Coronary artery (tissue), 2 donors: ENCODE measurements at regions not wholly inside any gene's neighbourhood (a gene's known extent, or its start where the extent isn't known, plus 50 kb on each side); places are given as distances from the start of the nearest gene placed in this dataset.
"Not testable (repeated sequence)": the region's sequence is repeated elsewhere in the genome, so short reads cannot be mapped to it uniquely, and the experiment has no call there.

Experiments used
- DNase-seq: peaks from one replicate; pipeline ENCODE4 v3.0.0-alpha.2; 2017; ENCODE audit warnings: low spot score
- H3K27ac ChIP-seq, 2 donors: fragments of 200-600 bp; sonication (generic); one replicate each; pipeline ENCODE4 v1.5.1; 2016 to 2019
- H3K4me3 ChIP-seq: fragments of 200-600 bp; sonication (generic); 2 replicates; pipeline ENCODE4 v1.5.1; 2016; ENCODE audit warnings: mild to moderate bottlenecking, moderate library complexity
- TF ChIP-seq, protein P1 (sequence below): fragments of 200-600 bp; sonication (generic); IDR thresholded peaks from one replicate; pipeline ENCODE4 v1.5.1; 2019; ENCODE audit warnings: antibody characterized with exemption

DNA sequence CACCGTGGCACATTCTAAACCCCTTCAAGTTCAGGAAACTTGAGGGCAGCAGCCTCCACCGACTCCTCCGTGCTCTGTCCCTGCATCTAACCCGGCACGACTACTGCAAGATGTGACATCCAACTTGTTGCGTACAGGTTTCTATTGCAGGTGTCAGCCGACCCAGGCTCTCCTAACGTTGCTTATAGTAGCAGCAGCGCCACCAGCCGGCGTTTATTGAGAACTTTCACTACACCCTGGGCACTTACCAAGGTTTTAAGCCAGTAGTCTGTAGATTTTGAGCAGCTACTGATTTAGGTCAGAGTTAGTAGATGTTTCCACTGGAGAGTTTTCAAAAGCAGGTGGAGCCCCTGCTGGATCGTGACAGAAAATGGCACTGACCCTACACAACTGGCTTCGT lies 123.8 kb upstream of the PRKX start:
- DNase-seq, H3K27ac ChIP-seq, H3K4me3 ChIP-seq: not testable (repeated sequence)

DNA sequence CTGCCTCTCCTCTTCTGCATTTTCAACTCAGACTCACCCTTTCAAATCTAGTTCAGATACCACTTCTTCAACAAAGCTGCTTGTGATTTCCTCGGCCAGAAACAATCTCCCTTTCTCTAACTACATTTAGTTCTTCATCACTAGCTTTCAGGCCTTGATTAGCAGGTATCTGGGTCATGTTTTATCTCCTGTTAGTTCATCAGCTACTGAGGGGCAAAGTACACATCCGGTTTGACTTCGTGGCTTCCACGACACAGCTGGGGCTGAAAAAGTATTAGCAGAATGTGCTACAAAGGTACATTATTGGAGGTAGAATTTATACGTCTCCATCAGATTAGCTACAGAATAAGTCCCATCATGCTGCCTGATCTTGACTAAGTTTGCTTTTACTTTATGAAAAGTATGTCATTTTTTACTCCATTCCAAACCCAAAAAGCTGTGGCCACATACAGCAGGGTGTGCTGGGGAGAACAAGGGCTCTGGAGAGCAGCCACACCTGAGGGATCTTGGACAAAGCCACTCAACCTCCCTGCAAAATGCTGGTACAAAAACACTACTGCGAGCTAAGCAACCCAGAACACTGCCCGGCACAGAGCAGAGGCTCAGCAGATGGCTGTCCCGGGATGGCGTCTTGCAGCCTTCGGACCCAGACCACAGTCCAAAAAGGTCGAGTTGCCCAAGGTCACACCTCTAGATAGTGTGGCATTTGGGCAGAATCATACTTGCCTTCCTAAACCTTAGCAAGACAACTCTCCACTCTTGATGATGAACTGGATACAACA lies 120.5 kb upstream of the PRKX start:
- H3K27ac ChIP-seq, DNase-seq, H3K4me3 ChIP-seq: not testable (repeated sequence)

DNA sequence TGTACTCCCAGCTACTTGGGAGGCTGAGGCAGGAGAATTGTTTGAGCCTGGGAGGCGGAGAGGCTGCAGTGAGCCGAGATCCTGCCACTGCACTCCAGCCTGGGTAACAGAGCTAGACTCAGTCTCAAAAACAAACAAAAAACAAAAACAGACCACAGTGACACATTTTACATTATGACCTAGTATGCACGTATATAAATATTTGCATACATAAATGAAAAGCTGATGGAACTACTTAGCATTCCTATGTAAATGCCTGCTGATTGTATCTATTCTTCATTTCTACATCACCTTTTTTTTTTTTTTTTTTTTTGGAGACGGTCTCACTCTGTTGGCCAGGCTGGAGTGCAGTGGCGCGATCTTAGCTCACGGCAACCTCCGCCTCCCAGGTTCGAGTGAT lies 116.6 kb upstream of the PRKX start:
- not testable (repeated sequence) for H3K27ac ChIP-seq, DNase-seq, H3K4me3 ChIP-seq

GRCh38 chrX:3829041-3829531 lies 115.6 kb upstream of the PRKX start:
- not testable (repeated sequence) for H3K27ac ChIP-seq, DNase-seq, H3K4me3 ChIP-seq

DNA sequence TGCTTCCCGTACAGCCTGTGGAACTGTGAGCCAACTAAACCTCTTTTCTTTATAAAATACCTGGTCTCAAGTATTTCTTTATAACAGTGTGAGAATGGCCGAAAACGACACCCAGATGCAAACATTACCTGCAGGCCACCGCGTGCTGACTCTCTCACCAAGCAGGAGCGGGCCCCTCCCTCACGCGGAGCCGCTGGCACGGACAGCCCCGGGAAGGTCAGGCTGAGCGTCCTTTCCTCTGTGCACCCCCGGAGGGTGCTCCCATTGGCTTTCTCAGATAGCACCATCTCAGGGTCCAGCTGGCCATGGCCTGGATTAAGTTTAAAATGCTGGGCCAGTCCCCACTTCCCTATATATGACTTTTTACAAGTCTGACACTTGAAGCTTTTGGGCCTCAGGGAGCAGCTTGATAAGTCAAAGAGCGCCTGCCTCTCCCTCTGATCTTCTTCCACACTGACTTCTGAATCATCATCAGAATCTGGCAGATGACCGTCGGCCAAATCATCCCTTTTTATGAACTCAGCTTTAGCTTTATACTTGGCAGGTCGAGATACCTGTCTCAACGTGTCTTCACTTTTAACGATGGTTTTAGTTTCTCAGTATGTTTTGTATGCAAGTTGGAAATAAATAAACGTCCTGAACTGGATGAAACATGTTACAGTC lies 115.1 kb upstream of the PRKX start:
- not testable (repeated sequence) for H3K27ac ChIP-seq, DNase-seq, H3K4me3 ChIP-seq

DNA sequence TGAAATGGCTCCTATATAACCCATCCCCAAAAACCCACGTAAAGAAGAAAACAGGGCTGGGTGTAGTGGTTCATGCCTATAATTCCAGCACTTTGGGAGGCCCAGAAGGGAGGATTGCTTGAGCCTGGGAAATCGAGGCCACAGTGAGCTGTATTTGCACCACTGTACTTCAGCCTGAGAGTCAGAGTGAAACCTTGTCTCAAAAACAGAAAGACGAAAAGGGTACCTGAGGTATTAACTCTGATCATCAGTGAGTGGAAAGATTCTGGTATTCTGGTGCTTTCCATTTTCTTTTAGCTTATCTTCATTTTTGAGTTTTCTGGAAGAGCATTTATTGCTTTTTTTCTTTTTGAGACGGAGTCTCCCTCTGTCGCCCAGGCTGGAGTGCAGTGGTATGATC lies 110.6 kb upstream of the PRKX start:
- not testable (repeated sequence) for H3K27ac ChIP-seq, DNase-seq, H3K4me3 ChIP-seq

GRCh38 chrX:3820167-3820566 lies 106.7 kb upstream of the PRKX start:
- H3K4me3 ChIP-seq, result no peak overlapping the region
- TF ChIP-seq, protein P1, sequence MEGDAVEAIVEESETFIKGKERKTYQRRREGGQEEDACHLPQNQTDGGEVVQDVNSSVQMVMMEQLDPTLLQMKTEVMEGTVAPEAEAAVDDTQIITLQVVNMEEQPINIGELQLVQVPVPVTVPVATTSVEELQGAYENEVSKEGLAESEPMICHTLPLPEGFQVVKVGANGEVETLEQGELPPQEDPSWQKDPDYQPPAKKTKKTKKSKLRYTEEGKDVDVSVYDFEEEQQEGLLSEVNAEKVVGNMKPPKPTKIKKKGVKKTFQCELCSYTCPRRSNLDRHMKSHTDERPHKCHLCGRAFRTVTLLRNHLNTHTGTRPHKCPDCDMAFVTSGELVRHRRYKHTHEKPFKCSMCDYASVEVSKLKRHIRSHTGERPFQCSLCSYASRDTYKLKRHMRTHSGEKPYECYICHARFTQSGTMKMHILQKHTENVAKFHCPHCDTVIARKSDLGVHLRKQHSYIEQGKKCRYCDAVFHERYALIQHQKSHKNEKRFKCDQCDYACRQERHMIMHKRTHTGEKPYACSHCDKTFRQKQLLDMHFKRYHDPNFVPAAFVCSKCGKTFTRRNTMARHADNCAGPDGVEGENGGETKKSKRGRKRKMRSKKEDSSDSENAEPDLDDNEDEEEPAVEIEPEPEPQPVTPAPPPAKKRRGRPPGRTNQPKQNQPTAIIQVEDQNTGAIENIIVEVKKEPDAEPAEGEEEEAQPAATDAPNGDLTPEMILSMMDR, result no peak
- no peak overlapping the region for H3K27ac ChIP-seq
- no peak for DNase-seq

- not testable (repeated sequence) for H3K4me3 ChIP-seq, H3K27ac ChIP-seq, DNase-seq
Measured at GRCh38 chrX:3817480-3817879, 104.0 kb upstream of the PRKX start.

DNA sequence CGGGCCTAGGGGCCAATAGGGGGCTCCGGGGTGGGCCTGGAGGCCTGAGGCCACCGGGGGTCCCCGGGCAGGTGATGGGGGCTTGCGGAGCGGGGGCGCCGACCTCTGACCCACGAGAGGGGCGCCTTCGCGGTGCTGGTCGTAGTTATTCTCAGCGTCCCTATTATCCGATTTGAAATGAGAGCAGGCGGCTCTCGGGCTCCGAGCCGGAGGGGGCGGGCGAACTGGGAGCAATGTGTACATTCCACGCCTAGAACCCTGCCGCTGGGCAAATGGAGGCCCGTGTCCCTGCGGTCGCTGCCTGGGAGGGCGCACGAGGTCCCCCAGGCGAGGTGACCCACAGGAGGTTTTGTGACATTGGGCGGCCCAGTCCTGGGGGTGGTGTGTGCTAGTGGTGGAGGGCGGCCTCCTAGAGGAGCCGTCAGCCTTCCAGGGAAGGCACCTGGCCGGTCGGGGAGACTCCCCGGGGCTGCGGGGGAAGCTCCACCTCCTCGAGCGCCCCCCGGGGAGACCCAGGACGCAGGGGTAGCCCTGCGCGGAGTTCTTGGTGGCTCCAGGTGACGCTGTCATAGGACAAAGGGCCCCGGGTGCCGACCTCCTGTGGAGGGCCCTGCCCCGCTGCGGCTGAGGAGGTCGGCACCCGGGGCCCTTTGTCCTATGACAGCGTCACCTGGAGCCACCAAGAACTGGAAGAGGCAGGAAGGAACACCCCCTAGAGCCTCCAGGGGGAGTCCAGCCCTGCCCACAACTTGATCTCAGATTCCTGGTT lies 102.6 kb upstream of the PRKX start:
- peak; percentile 81 for DNase-seq
- Histone ChIP-seq H3K27ac (peak overlapping the region; percentile 96 to 98), H3K4me3 (peak overlapping the region; percentile 94)
- TF ChIP-seq, protein P1, result no peak

DNA sequence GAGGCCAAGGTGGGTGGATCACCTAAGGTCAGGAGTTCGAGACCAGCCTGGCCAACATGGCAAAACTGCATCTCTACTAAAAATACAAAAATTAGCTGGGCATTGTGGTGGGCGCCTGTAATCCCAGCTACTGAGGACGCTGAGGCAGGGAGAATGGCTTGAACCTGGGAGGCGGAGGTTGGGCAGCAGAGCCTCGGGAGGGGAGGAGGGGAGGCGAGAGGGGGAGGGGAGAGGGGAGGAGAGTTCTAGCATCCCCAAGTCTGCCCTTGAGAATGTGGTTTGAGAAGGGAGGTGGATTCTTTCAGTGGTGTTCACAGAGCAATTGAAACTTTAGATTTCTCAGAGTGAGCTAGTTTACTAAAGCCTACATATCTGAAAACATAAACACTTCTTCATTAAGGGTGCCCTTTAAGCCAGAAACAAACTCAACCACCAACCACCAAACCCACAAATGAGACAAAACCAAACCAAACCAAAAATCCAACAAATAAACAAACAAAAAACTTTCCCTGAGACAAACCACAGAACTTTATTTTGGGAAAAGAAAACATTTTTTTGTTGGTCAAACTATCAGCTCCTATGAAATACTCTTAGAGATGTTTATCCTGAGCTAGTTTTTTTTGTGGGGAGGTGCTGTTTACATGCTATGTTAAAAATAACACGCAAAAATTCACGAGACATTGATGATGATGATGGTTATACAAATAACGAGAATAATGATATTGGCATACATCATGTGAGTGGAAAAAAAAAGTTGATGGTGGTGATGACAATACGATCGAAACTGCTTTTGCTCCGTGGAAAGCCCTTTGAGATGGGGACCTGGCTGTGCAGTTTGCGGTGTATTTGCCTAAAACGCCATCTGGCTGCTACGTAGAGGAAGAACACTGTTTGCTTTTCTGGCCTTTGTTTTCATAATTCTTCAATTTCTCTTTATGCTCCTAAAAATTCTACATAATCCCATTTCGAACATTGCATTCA lies 98.2 kb upstream of the PRKX start:
- no peak overlapping the region for H3K27ac ChIP-seq
- TF ChIP-seq, protein P1, result peak; percentile 35
- DNase-seq, result no peak
- no peak overlapping the region for H3K4me3 ChIP-seq
